Sciatic nerve (tissue), 2 donors: ENCODE measurements at regions not wholly inside any gene's neighbourhood (a gene's known extent, or its start where the extent isn't known, plus 50 kb on each side); places are given as distances from the start of the nearest gene placed in this dataset.

Source experiments
- ATAC-seq: fragments of 200-7000 bp; cut with Tn5 transposase; one replicate; pipeline ENCODE4 v1.9.1; 2020; ENCODE audit warnings: mild to moderate bottlenecking, moderate library complexity
- DNase-seq: peaks from one replicate; pipeline ENCODE4 v3.0.0-alpha.2; 2020; ENCODE audit warnings: low spot score
- intact Hi-C: fragments of 100-400 bp; cut with DNase I; formaldehyde crosslinking; loops from one replicate; pipeline ENCODE4 v1.14.2; 2022
- donor health status: DM: no; HTN: no; CAD: no.
- donor health status: DM: no; HTN: no; CAD: no.

- no peak for ATAC-seq
- no peak for DNase-seq
- intact Hi-C loops: loop anchor here (10.0 kb wide), 1 partner anchor 145 kb away; no protein-coding TSS in a partner anchor
These were observed 52.9 kb upstream of the CAPN13 start for GRCh38 chr2:30860003-30860725.
